ENCODE measurements at regions not wholly inside any gene's neighbourhood (a gene's known extent, or its start where the extent isn't known, plus 50 kb on each side); places are given as distances from the start of the nearest gene placed in this dataset.

DNA sequence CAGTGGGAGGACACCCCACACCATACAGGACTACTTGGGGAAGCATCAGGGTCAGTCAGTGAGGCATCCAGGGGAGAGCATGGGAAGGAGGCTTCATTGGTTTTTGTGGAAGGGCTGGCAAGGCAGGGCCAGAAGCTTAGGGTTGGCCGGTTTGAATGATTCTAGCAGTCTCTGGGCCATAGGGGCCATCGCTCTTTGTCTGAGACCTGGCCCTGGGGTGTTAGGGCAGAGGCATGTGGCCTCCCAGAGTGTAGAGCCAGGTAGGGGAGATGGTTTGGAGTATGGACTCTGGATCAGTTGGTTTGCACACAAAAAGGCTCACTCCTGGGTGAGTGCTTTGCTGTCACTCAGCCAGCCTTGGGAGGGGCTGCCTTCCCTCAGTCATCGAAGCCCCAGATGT, 98.5 kb downstream of the GLI2 start:
- TF ChIP-seq, protein P1, sequence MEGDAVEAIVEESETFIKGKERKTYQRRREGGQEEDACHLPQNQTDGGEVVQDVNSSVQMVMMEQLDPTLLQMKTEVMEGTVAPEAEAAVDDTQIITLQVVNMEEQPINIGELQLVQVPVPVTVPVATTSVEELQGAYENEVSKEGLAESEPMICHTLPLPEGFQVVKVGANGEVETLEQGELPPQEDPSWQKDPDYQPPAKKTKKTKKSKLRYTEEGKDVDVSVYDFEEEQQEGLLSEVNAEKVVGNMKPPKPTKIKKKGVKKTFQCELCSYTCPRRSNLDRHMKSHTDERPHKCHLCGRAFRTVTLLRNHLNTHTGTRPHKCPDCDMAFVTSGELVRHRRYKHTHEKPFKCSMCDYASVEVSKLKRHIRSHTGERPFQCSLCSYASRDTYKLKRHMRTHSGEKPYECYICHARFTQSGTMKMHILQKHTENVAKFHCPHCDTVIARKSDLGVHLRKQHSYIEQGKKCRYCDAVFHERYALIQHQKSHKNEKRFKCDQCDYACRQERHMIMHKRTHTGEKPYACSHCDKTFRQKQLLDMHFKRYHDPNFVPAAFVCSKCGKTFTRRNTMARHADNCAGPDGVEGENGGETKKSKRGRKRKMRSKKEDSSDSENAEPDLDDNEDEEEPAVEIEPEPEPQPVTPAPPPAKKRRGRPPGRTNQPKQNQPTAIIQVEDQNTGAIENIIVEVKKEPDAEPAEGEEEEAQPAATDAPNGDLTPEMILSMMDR (IDR thresholded peaks at IDR 0.05; ENCODE audit: extremely low read depth in 1 of 2, insufficient read depth in 1 of 2, low read depth in 1 of 2, low read length in 2 of 2) = no peak
- TF ChIP-seq, protein P2, sequence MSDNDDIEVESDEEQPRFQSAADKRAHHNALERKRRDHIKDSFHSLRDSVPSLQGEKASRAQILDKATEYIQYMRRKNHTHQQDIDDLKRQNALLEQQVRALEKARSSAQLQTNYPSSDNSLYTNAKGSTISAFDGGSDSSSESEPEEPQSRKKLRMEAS (IDR thresholded peaks at IDR 0.05; ENCODE audit: insufficient read depth, insufficient read length) = no peak
- TF ChIP-seq POLR2A (IDR thresholded peaks at IDR 0.05; ENCODE audit: low read depth, low read length) (no peak), POLR2AphosphoS5 (IDR thresholded peaks at IDR 0.05; ENCODE audit: insufficient read depth, low read depth, low read length) (no peak), EZH2 (IDR thresholded peaks at IDR 0.05; ENCODE audit: borderline replicate concordance, low read depth, low read length, severe bottlenecking) (no peak)
